H9 (cell line): ENCODE measurements at regions not wholly inside any gene's neighbourhood (a gene's known extent, or its start where the extent isn't known, plus 50 kb on each side); places are given as distances from the start of the nearest gene placed in this dataset.

Source experiments
- DNase-seq: peaks from one replicate; pipeline ENCODE4 v3.0.0-alpha.2; 2017
- H2AFZ ChIP-seq: one replicate; pipeline ENCODE4 v1.6.1; 2013; ENCODE audit warnings: mild to moderate bottlenecking, low read length, control low read depth, moderate library complexity
- H2AK5ac ChIP-seq: 2 replicates; pipeline ENCODE4 v1.6.1; 2013; ENCODE audit warnings: low read length, control low read depth, mixed read lengths; ENCODE audit not compliant: insufficient read length
- H2BK120ac ChIP-seq: one replicate; pipeline ENCODE4 v1.6.1; 2013; ENCODE audit warnings: low read depth, mild to moderate bottlenecking, low read length, control low read depth, inconsistent platforms; ENCODE audit not compliant: poor library complexity, severe bottlenecking
- H2BK12ac ChIP-seq: 2 replicates; pipeline ENCODE4 v1.6.1; 2013; ENCODE audit warnings: low read length, control low read depth, mixed read lengths, low read depth; ENCODE audit not compliant: insufficient read length
- H2BK15ac ChIP-seq: 2 replicates; pipeline ENCODE4 v1.6.1; 2013; ENCODE audit warnings: low read depth, low read length, control low read depth
- H2BK20ac ChIP-seq: one replicate; pipeline ENCODE4 v1.6.1; 2013; ENCODE audit warnings: low read depth, mild to moderate bottlenecking, low read length, control low read depth, inconsistent platforms; ENCODE audit not compliant: poor library complexity, severe bottlenecking
- H2BK5ac ChIP-seq: 2 replicates; pipeline ENCODE4 v1.6.1; 2013; ENCODE audit warnings: low read length, control low read depth, mixed read lengths; ENCODE audit not compliant: insufficient read length
- H3K14ac ChIP-seq: 2 replicates; pipeline ENCODE4 v1.6.1; 2013; ENCODE audit warnings: low read length, control low read depth; ENCODE audit not compliant: insufficient read depth
- H3K18ac ChIP-seq: 2 replicates; pipeline ENCODE4 v1.6.1; 2013; ENCODE audit warnings: low read depth, mild to moderate bottlenecking, mixed read lengths, low read length, control low read depth; ENCODE audit not compliant: insufficient read length
- H3K23ac ChIP-seq: 2 replicates; pipeline ENCODE4 v1.6.1; 2013; ENCODE audit warnings: low read length, control low read depth, mixed read lengths, low read depth; ENCODE audit not compliant: insufficient read length
- H3K23me2 ChIP-seq: 2 replicates; pipeline ENCODE4 v1.6.1; 2013; ENCODE audit warnings: low read depth, mild to moderate bottlenecking, mixed read lengths, low read length, control low read depth; ENCODE audit not compliant: insufficient read length, poor library complexity, severe bottlenecking
- H3K27ac ChIP-seq: 2 replicates; pipeline ENCODE4 v1.5.1; 2013; ENCODE audit warnings: low read length, control low read depth, mixed read lengths, low read depth; ENCODE audit not compliant: insufficient read length
- H3K27me3 ChIP-seq: 2 replicates; pipeline ENCODE4 v1.6.1; 2013; ENCODE audit warnings: low read length, control low read depth, inconsistent platforms; ENCODE audit not compliant: insufficient read depth
- H3K4ac ChIP-seq: 2 replicates; pipeline ENCODE4 v1.6.1; 2013; ENCODE audit warnings: low read depth, mild to moderate bottlenecking, control low read depth, inconsistent platforms, low read length, moderate library complexity
- H3K4me1 ChIP-seq: 2 replicates; pipeline ENCODE4 v1.6.1; 2013; ENCODE audit warnings: low read length, control low read depth, inconsistent platforms; ENCODE audit not compliant: insufficient read depth
- H3K4me2 ChIP-seq: 2 replicates; pipeline ENCODE4 v1.6.1; 2013; ENCODE audit warnings: low read length, control low read depth, mixed read lengths; ENCODE audit not compliant: insufficient read length, insufficient read depth
- H3K56ac ChIP-seq: 2 replicates; pipeline ENCODE4 v1.6.1; 2013; ENCODE audit warnings: low read depth, mild to moderate bottlenecking, mixed read lengths, low read length, control low read depth; ENCODE audit not compliant: insufficient read length
- H3K79me1 ChIP-seq: 2 replicates; pipeline ENCODE4 v1.6.1; 2013; ENCODE audit warnings: low read depth, mild to moderate bottlenecking, moderate library complexity, low read length, control low read depth, inconsistent platforms; ENCODE audit not compliant: insufficient read depth, poor library complexity, severe bottlenecking
- H3K79me2 ChIP-seq: 2 replicates; pipeline ENCODE4 v1.6.1; 2013; ENCODE audit warnings: low read length, control low read depth, inconsistent platforms; ENCODE audit not compliant: insufficient read depth
- H3K9ac ChIP-seq: 2 replicates; pipeline ENCODE4 v1.6.1; 2013; ENCODE audit warnings: low read length, control low read depth, mixed read lengths; ENCODE audit not compliant: insufficient read length; ENCODE audit errors: extremely low read depth
- H3K9me3 ChIP-seq: one replicate; pipeline ENCODE4 v1.6.1; 2013; ENCODE audit warnings: low read depth, low read length, inconsistent platforms; ENCODE audit not compliant: control insufficient read depth
- H3T11ph ChIP-seq: one replicate; pipeline ENCODE4 v1.6.1; 2013; ENCODE audit warnings: mild to moderate bottlenecking, low read length, control low read depth, inconsistent platforms
- H4K20me1 ChIP-seq: one replicate; pipeline ENCODE4 v1.6.1; 2013; ENCODE audit not compliant: control insufficient read depth, insufficient read length, insufficient read depth
- H4K5ac ChIP-seq: 2 replicates; pipeline ENCODE4 v1.6.1; 2013; ENCODE audit warnings: low read depth, mild to moderate bottlenecking, mixed read lengths, low read length, control low read depth; ENCODE audit not compliant: insufficient read length
- H4K8ac ChIP-seq: replicated peaks from 2 replicates; pipeline ENCODE4 v1.6.1; 2013; ENCODE audit warnings: low read length, control low read depth, mixed read lengths, low read depth; ENCODE audit not compliant: insufficient read length
- H4K91ac ChIP-seq: 2 replicates; pipeline ENCODE4 v1.6.1; 2013; ENCODE audit warnings: low read depth, mild to moderate bottlenecking, moderate library complexity, mixed read lengths, low read length, control low read depth; ENCODE audit not compliant: insufficient read length
- H3K27ac Mint-ChIP-seq, 3 experiments: 2 replicates in 2 of 3; 3 replicates in 1 of 3; pipeline ENCODE4 v1.8.0; 2020 to 2021; ENCODE audit warnings: mixed read lengths in 3 of 3, mild to moderate bottlenecking in 1 of 3, moderate library complexity in 1 of 3
- H3K27me3 Mint-ChIP-seq: 2 replicates; pipeline ENCODE4 v1.8.0; 2021; ENCODE audit warnings: low read depth, mild to moderate bottlenecking, moderate library complexity, mixed read lengths
- H3K36me3 Mint-ChIP-seq, 3 experiments: 2 replicates in 2 of 3; 3 replicates in 1 of 3; pipeline ENCODE4 v1.8.0; 2020 to 2021; ENCODE audit warnings: low read depth in 3 of 3, mixed read lengths in 3 of 3; ENCODE audit not compliant: insufficient read depth in 1 of 3
- H3K4me1 Mint-ChIP-seq, 2 experiments: 2 replicates each; pipeline ENCODE4 v1.8.0; 2020; ENCODE audit warnings: mixed read lengths in 2 of 2
- H3K4me3 Mint-ChIP-seq, 2 experiments: 2 replicates in 1 of 2; 3 replicates in 1 of 2; pipeline ENCODE4 v1.8.0; 2020 to 2021; ENCODE audit warnings: mild to moderate bottlenecking in 2 of 2, mixed read lengths in 2 of 2, moderate library complexity in 1 of 2
- H3K9me3 Mint-ChIP-seq, 2 experiments: 2 replicates in 1 of 2; 3 replicates in 1 of 2; pipeline ENCODE4 v1.8.0; 2020; ENCODE audit warnings: mild to moderate bottlenecking in 2 of 2, mixed read lengths in 2 of 2, moderate library complexity in 1 of 2
- CTCF ChIP-seq: fragments of 200-600 bp; sonication (generic); conservative IDR thresholded peaks from 3 replicates; pipeline ENCODE4 v1.8.0; 2021; ENCODE audit warnings: antibody characterized with exemption, mild to moderate bottlenecking
- WGBS: extraction: QIAGEN DNeasy Blood & Tissue Kit; methylation state at CpG from one replicate; pipeline ENCODE4 v1.1.7; 2013; ENCODE audit warnings: missing lambda C conversion rate, low lambda C conversion rate, mixed read lengths; ENCODE audit not compliant: insufficient read length; ENCODE audit errors: extremely low coverage; 5-methylcytosine and 5-hydroxymethylcytosine counted together

GRCh38 chr13:104295537-104295936, 1229.3 kb upstream of the SLC10A2 start:
- no peak overlapping the region for H3K18ac ChIP-seq
- H2BK20ac ChIP-seq, result no peak overlapping the region
- no peaks in the 10 kb centered on the region for H3K79me2 ChIP-seq
- no peaks in the 10 kb centered on the region for H3K9me3 Mint-ChIP-seq
- no peaks in the 10 kb centered on the region for H3K27me3 ChIP-seq
- H2BK15ac ChIP-seq, result no peak overlapping the region
- no peaks in the 10 kb centered on the region for H3K23me2 ChIP-seq
- no peaks in the 10 kb centered on the region for H3K79me1 ChIP-seq
- H2BK5ac ChIP-seq, result no peak overlapping the region
- DNase-seq, result no peak
- H2BK120ac ChIP-seq, result no peak overlapping the region
- H4K8ac ChIP-seq, result no peak overlapping the region
- no peak overlapping the region for H4K5ac ChIP-seq
- H3K4me3 Mint-ChIP-seq, result no peak overlapping the region
- no peak overlapping the region for H3K27ac ChIP-seq
- H3K23ac ChIP-seq, result no peak overlapping the region
- H3K4me1 Mint-ChIP-seq, result no peaks in the 10 kb centered on the region
- H3K56ac ChIP-seq, result no peak overlapping the region
- peak overlapping the region; percentile 33 for H2AFZ ChIP-seq
- no peaks in the 10 kb centered on the region for H3K4me1 ChIP-seq
- no peak overlapping the region for H2BK12ac ChIP-seq
- no peaks in the 10 kb centered on the region for H3K36me3 Mint-ChIP-seq
- H3K9me3 ChIP-seq, result no peaks in the 10 kb centered on the region
- H2AK5ac ChIP-seq, result no peak overlapping the region
- no peak overlapping the region for H3K4me2 ChIP-seq
- no peaks in the 10 kb centered on the region for H3K27me3 Mint-ChIP-seq
- no peak overlapping the region for H3T11ph ChIP-seq
- no peak for TF ChIP-seq CTCF
- H3K14ac ChIP-seq, result no peak overlapping the region
- H4K91ac ChIP-seq, result no peak overlapping the region
- H3K4ac ChIP-seq, result no peak overlapping the region
- no peak overlapping the region for H3K27ac Mint-ChIP-seq
- WGBS, result no CpG with 5 or more reads among the region's 5 CpGs
- H3K9ac ChIP-seq, result no peak overlapping the region
- H4K20me1 ChIP-seq, result no peaks in the 10 kb centered on the region
